Fibroblast of the aortic adventitia (primary cell): ENCODE measurements at regions not wholly inside any gene's neighbourhood (a gene's known extent, or its start where the extent isn't known, plus 50 kb on each side); places are given as distances from the start of the nearest gene placed in this dataset.

Experiments
- DNase-seq: peaks from one replicate; pipeline ENCODE4 v3.0.0-alpha.2; 2010; ENCODE audit warnings: low read depth
- H3K4me3 ChIP-seq: 2 replicates; pipeline ENCODE4 v1.5.1; 2011; ENCODE audit warnings: low read depth, mild to moderate bottlenecking, control low read depth, low read length, moderate library complexity
- CTCF ChIP-seq: IDR thresholded peaks from 2 replicates; pipeline ENCODE4 v1.5.1; 2011; ENCODE audit warnings: mild to moderate bottlenecking, low read length, control low read depth, inconsistent platforms; ENCODE audit not compliant: insufficient read depth

- TF ChIP-seq CTCF = no peak
- no peak overlapping the region for H3K4me3 ChIP-seq
- no peak for DNase-seq
Observed at GRCh38 chr7:109964780-109965179, 1126.1 kb upstream of the LRRN3 start.

GRCh38 chr7:109967406-109967805, 1123.5 kb upstream of the LRRN3 start:
- no peak for DNase-seq
- H3K4me3 ChIP-seq = no peak overlapping the region
- TF ChIP-seq CTCF = no peak

- TF ChIP-seq CTCF = no peak
- DNase-seq = no peak
- H3K4me3 ChIP-seq = no peak overlapping the region
Observed at GRCh38 chr7:109983618-109984017, 1107.3 kb upstream of the LRRN3 start.

GRCh38 chr7:109984729-109985128, 1106.2 kb upstream of the LRRN3 start:
- DNase-seq = no peak
- no peak for TF ChIP-seq CTCF
- H3K4me3 ChIP-seq = no peak overlapping the region

- DNase-seq = no peak
- no peak for TF ChIP-seq CTCF
- H3K4me3 ChIP-seq = no peak overlapping the region
Observed at GRCh38 chr7:109986701-109987100, 1104.2 kb upstream of the LRRN3 start.

- no peak for TF ChIP-seq CTCF
- DNase-seq = no peak
Observed at GRCh38 chr7:109996411-109996810, 1094.5 kb upstream of the LRRN3 start.

GRCh38 chr7:109996927-109997326, 1094.0 kb upstream of the LRRN3 start:
- no peak for TF ChIP-seq CTCF
- DNase-seq = no peak
- H3K4me3 ChIP-seq = no peak overlapping the region

More at GRCh38 chr7:109996411-109996810, 1094.5 kb upstream of the LRRN3 start:
- no peak overlapping the region for H3K4me3 ChIP-seq
